Mesothelial cell of epicardium (in vitro differentiated cells): ENCODE measurements at regions not wholly inside any gene's neighbourhood (a gene's known extent, or its start where the extent isn't known, plus 50 kb on each side); places are given as distances from the start of the nearest gene placed in this dataset.
"Not testable (repeated sequence)": the region's sequence is repeated elsewhere in the genome, so short reads cannot be mapped to it uniquely, and the experiment has no call there.

Experiments
- DNase-seq, 2 experiments: peaks; one replicate each; pipeline ENCODE4 v3.0.0; 2021; ENCODE audit warnings: low spot score in 2 of 2; ENCODE audit not compliant: unreplicated experiment in 2 of 2
- H3K27ac Mint-ChIP-seq: 2 replicates; pipeline ENCODE4 v1.8.0; 2021; ENCODE audit warnings: mixed read lengths
- H3K27me3 Mint-ChIP-seq: 2 replicates; pipeline ENCODE4 v1.8.0; 2021; ENCODE audit warnings: low read depth, mixed read lengths
- H3K36me3 Mint-ChIP-seq: 2 replicates; pipeline ENCODE4 v1.8.0; 2021; ENCODE audit warnings: mixed read lengths
- H3K4me1 Mint-ChIP-seq: 2 replicates; pipeline ENCODE4 v1.8.0; 2021; ENCODE audit warnings: mixed read lengths
- H3K4me3 Mint-ChIP-seq: 2 replicates; pipeline ENCODE4 v1.8.0; 2021; ENCODE audit warnings: mild to moderate bottlenecking, moderate library complexity, mixed read lengths
- H3K9me3 Mint-ChIP-seq: 2 replicates; pipeline ENCODE4 v1.8.0; 2021; ENCODE audit warnings: mixed read lengths
- CTCF ChIP-seq: fragments of 200-600 bp; sonication (generic); IDR thresholded peaks from one replicate; pipeline ENCODE4 v1.5.0; 2021; ENCODE audit warnings: antibody characterized with exemption; ENCODE audit not compliant: unreplicated experiment

GRCh38 chr1:58197811-58198210 is 348.7 kb downstream of the OMA1 start:
- Mint-ChIP-seq H3K36me3 (no peaks in the 10 kb centered on the region), H3K4me1 (peaks cover 1% of the 10 kb centered on the region), H3K27me3 (peaks cover 60% of the 10 kb centered on the region), H3K4me3 (no peak overlapping the region), H3K27ac (no peak overlapping the region), H3K9me3 (no peaks in the 10 kb centered on the region)
- TF ChIP-seq CTCF: no peak
- no peak for DNase-seq

DNA sequence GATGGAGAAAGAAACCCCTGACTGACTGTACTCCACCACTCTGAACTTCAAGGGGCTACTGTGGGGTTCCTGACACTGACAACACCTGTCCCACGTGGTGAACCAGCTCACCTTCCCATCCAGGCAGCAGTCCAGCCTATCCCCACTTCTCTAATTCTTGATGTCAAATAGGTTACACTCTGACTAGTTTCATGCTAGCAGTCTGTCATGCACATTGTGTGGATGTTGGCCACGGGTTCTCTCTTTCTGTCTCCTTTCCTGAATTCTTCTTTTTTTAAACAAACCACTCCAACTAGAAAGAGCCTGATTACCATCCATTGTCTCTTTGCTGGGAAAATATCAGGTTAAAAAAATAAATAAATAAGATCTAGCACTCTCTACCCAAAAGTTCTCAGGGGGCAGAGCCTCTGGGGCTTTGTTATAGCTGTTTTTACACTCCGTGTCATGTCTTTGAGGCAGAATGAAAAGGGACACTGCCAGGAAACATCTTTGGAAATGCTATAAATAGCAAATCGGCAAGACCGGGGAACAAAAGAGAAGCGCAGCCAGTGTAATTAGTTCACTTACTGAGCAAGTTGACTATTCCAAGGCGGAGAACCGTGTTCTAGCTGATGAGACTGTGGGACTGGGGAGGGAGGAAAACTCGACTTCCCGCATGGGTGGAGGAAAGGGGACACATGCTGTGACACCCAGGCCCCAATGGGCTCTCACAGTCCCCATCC is 356.1 kb downstream of the OMA1 start:
- Mint-ChIP-seq H3K27ac (no peak overlapping the region), H3K27me3 (peaks cover 40% of the 10 kb centered on the region), H3K9me3 (no peaks in the 10 kb centered on the region), H3K4me1 (no peaks in the 10 kb centered on the region), H3K4me3 (no peak overlapping the region), H3K36me3 (no peaks in the 10 kb centered on the region)
- no peak for DNase-seq
- TF ChIP-seq CTCF: no peak

DNA sequence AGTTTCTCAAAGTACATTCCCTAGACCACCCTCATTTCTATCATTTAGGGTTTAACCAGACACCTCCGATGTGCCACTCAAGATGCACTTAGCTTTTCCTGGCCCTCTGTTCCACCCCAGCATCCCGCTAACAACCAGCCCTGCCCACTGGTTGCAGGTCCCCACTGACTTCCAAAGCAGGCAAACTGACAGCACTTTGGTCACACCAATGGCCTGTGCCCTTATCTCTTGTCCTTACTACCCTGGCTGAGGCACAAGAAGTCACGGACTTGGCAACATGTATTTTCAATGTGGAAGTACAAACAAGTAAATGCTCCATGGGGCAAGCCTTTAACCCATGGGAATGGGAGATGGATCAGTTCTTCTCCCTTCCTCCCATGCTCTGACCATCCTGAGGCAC is 357.1 kb downstream of the OMA1 start:
- Mint-ChIP-seq H3K4me1 (no peaks in the 10 kb centered on the region), H3K27me3 (peaks cover 34% of the 10 kb centered on the region), H3K4me3 (no peak overlapping the region), H3K9me3 (no peaks in the 10 kb centered on the region), H3K36me3 (no peaks in the 10 kb centered on the region), H3K27ac (no peak overlapping the region)
- DNase-seq: no peak
- no peak for TF ChIP-seq CTCF

- TF ChIP-seq CTCF: no peak
- Mint-ChIP-seq H3K27ac (no peak overlapping the region), H3K27me3 (peaks cover 8% of the 10 kb centered on the region), H3K4me3 (no peak overlapping the region), H3K36me3 (no peaks in the 10 kb centered on the region), H3K4me1 (no peaks in the 10 kb centered on the region), H3K9me3 (peaks cover 14% of the 10 kb centered on the region)
- DNase-seq: no peak
Measured at GRCh38 chr1:58183286-58183685, 363.2 kb downstream of the OMA1 start.

DNA sequence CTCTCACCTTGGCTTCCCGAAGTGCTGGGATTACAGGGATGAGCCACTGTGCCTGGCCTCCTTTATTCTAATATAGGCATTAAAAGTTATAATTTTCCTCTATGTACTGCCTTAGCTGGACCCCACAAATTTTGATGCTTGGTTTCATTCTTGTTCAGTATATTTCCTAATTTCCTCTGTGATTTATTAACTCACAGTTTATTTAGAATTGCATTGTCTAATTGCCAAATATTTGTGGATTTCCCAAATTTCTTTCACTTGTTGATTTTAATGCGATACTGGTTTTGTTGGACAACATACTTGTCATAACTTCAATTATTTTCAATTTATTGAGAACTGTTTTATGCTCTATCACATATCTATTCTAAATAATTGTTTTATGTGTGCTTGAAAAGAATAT is 366.0 kb downstream of the OMA1 start:
- no peak overlapping the region for H3K4me3 Mint-ChIP-seq
- no peak for DNase-seq
- no peak for TF ChIP-seq CTCF
- peaks cover 14% of the 10 kb centered on the region for H3K9me3 Mint-ChIP-seq
- peaks cover 8% of the 10 kb centered on the region for H3K27me3 Mint-ChIP-seq
- no peaks in the 10 kb centered on the region for H3K4me1 Mint-ChIP-seq
- H3K36me3 Mint-ChIP-seq: no peaks in the 10 kb centered on the region
- no peak overlapping the region for H3K27ac Mint-ChIP-seq

DNA sequence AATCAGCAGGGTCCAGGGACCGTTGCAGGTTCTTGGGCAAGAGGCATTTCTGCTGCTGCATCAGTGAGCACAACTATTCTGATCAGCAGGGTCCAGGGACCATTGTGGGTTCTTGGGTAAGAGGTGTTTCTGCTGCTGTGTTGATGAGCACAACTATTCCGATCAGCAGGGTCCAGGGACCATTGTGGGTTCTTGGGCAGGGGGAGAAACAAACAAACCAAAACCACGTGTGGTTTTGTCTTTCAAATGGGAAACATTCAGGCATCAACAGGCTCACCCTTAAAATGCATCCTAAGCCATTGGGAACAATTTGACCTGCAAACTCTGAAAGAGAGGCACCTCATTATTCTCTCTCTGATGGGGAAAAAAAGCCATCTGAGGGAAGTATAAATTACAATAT is 377.4 kb downstream of the OMA1 start:
- not testable (repeated sequence) for H3K27me3 Mint-ChIP-seq, DNase-seq, H3K36me3 Mint-ChIP-seq, H3K4me3 Mint-ChIP-seq, H3K4me1 Mint-ChIP-seq, H3K27ac Mint-ChIP-seq
- H3K9me3 Mint-ChIP-seq: peaks cover 15% of the 10 kb centered on the region

DNA sequence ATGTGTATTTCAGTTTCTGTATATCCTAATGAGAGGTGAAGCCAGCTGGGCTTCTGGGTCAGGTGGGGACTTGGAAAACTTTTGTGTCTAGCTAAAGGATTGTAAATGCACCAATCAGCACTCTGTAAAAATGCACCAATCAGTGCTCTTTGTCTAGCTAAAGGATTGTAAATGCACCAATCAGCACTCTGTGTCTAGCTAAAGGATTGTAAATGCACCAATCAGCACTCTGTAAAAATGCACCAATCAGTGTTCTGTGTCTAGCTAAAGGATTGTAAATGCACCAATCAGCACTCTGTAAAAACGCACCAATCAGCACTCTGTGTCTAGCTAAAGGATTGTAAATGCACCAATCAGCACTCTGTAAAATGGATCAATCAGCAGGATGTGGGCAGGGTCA is 379.4 kb downstream of the OMA1 start:
- H3K36me3 Mint-ChIP-seq, DNase-seq, H3K4me1 Mint-ChIP-seq, H3K27ac Mint-ChIP-seq, H3K4me3 Mint-ChIP-seq, H3K9me3 Mint-ChIP-seq: not testable (repeated sequence)
- H3K27me3 Mint-ChIP-seq: peaks cover 12% of the 10 kb centered on the region
